ENCODE measurements at regions not wholly inside any gene's neighbourhood (a gene's known extent, or its start where the extent isn't known, plus 50 kb on each side); places are given as distances from the start of the nearest gene placed in this dataset.

GRCh38 chr4:122973465-122973864 lies 51.1 kb upstream of the NUDT6 start:
- Mint-ChIP-seq H3K27ac (no peak overlapping the region), H3K4me1 (no peaks in the 10 kb centered on the region), H3K36me3 (peaks cover 6% of the 10 kb centered on the region), H3K27me3 (ENCODE audit: low read depth in 2 of 2) (no peaks in the 10 kb centered on the region), H3K9me3 (no peaks in the 10 kb centered on the region), H3K4me3 (no peak overlapping the region)
- Histone ChIP-seq H3K36me3 (ENCODE audit: control insufficient read depth, insufficient read depth, low read length) (peaks cover 10% of the 10 kb centered on the region), H3K4me1 (ENCODE audit: control insufficient read depth, insufficient read depth, low read length) (no peaks in the 10 kb centered on the region), H3K9me3 (ENCODE audit: control insufficient read depth, insufficient read depth, low read length) (peaks cover 4% of the 10 kb centered on the region), H3K27ac (ENCODE audit: low read length) (no peak overlapping the region), H3K27me3 (ENCODE audit: control insufficient read depth, insufficient read depth, low read length) (no peaks in the 10 kb centered on the region), H3K4me3 (ENCODE audit: low read length) (no peak overlapping the region)
- DNase-seq (no peak), ATAC-seq (no peak)
- 97% methylated on average over 3 of the region's 3 CpGs for WGBS (ENCODE audit: insufficient coverage)
- no peak for TF ChIP-seq CTCF (IDR thresholded peaks at IDR 0.05)
- intact Hi-C loops (cut with micrococcal nuclease) = no loop called here

GRCh38 chr4:122976111-122976510 lies 53.7 kb upstream of the NUDT6 start:
- no peak overlapping the region for H3K27ac ChIP-seq (ENCODE audit: low read length)
- no peaks in the 10 kb centered on the region for H3K27me3 ChIP-seq (ENCODE audit: control insufficient read depth, insufficient read depth, low read length)
- peaks cover 4% of the 10 kb centered on the region for H3K9me3 ChIP-seq (ENCODE audit: control insufficient read depth, insufficient read depth, low read length)
- H3K4me3 ChIP-seq (ENCODE audit: low read length) = no peak overlapping the region
- no peak for TF ChIP-seq CTCF (IDR thresholded peaks at IDR 0.05)
- H3K4me1 ChIP-seq (ENCODE audit: control insufficient read depth, insufficient read depth, low read length) = no peaks in the 10 kb centered on the region
- DNase-seq (no peak), ATAC-seq (no peak)
- Mint-ChIP-seq H3K36me3 (peaks cover 6% of the 10 kb centered on the region), H3K27me3 (ENCODE audit: low read depth in 2 of 2) (no peaks in the 10 kb centered on the region), H3K27ac (no peak overlapping the region), H3K9me3 (no peaks in the 10 kb centered on the region), H3K4me1 (no peaks in the 10 kb centered on the region), H3K4me3 (no peak overlapping the region)
- H3K36me3 ChIP-seq (ENCODE audit: control insufficient read depth, insufficient read depth, low read length) = peaks cover 19% of the 10 kb centered on the region
- WGBS (ENCODE audit: insufficient coverage) = 96% methylated on average over 2 of the region's 2 CpGs
- intact Hi-C loops (cut with micrococcal nuclease) = no loop called here

GRCh38 chr4:122977103-122977502 lies 54.7 kb upstream of the NUDT6 start:
- intact Hi-C loops (cut with micrococcal nuclease) = no loop called here
- peaks cover 19% of the 10 kb centered on the region for H3K36me3 ChIP-seq (ENCODE audit: control insufficient read depth, insufficient read depth, low read length)
- H3K36me3 Mint-ChIP-seq = peaks cover 6% of the 10 kb centered on the region

More at GRCh38 chr4:122977103-122977502, 54.7 kb upstream of the NUDT6 start:
- no peak for TF ChIP-seq CTCF (IDR thresholded peaks at IDR 0.05)
- 93% methylated on average over 9 of the region's 9 CpGs for WGBS (ENCODE audit: insufficient coverage)
- Histone ChIP-seq H3K27ac (ENCODE audit: low read length) (no peak overlapping the region), H3K4me3 (ENCODE audit: low read length) (no peak overlapping the region), H3K4me1 (ENCODE audit: control insufficient read depth, insufficient read depth, low read length) (no peaks in the 10 kb centered on the region), H3K9me3 (ENCODE audit: control insufficient read depth, insufficient read depth, low read length) (peaks cover 4% of the 10 kb centered on the region), H3K27me3 (ENCODE audit: control insufficient read depth, insufficient read depth, low read length) (no peaks in the 10 kb centered on the region)
- no peak for ATAC-seq
- no peak overlapping the region for H3K4me3 Mint-ChIP-seq
- H3K4me1 Mint-ChIP-seq = no peaks in the 10 kb centered on the region
- DNase-seq = no peak
- no peaks in the 10 kb centered on the region for H3K27me3 Mint-ChIP-seq (ENCODE audit: low read depth in 2 of 2)
- H3K9me3 Mint-ChIP-seq = no peaks in the 10 kb centered on the region
- no peak overlapping the region for H3K27ac Mint-ChIP-seq

All from natural killer cell (primary cell).